Esophagus muscularis mucosa (tissue), 4 donors: ENCODE measurements at regions not wholly inside any gene's neighbourhood (a gene's known extent, or its start where the extent isn't known, plus 50 kb on each side); places are given as distances from the start of the nearest gene placed in this dataset.

Experiments
- DNase-seq: peaks from one replicate; pipeline ENCODE4 v3.0.0-alpha.2; 2017; ENCODE audit errors: extremely low spot score
- H3K27ac ChIP-seq, 4 donors: fragments of 200-600 bp; sonication (generic); replicated peaks in 1 of 4; 1 replicate in 3 of 4; 2 replicates in 1 of 4; pipeline ENCODE4 v1.5.1; 2016 to 2019; ENCODE audit warnings: mild to moderate bottlenecking in 1 of 4
- H3K27me3 ChIP-seq, 4 donors: fragments of 200-600 bp; sonication (generic); one replicate each; pipeline versions ENCODE4 v1.5.1 to v1.6.0; 2016 to 2019
- H3K36me3 ChIP-seq, 4 donors: fragments of 200-600 bp; sonication (generic); one replicate each; pipeline ENCODE4 v1.5.1; 2016 to 2019
- H3K4me1 ChIP-seq, 4 donors: fragments of 200-600 bp; sonication (generic); one replicate each; pipeline ENCODE4 v1.5.1; 2016 to 2019
- H3K4me3 ChIP-seq, 4 donors: fragments of 200-600 bp; sonication (generic); 1 replicate in 2 of 4; 2 replicates in 2 of 4; pipeline ENCODE4 v1.5.1; 2016 to 2019; ENCODE audit warnings: mild to moderate bottlenecking in 4 of 4, moderate library complexity in 1 of 4
- H3K9me3 ChIP-seq, 4 donors: fragments of 200-600 bp; sonication (generic); 1 replicate in 3 of 4; 2 replicates in 1 of 4; pipeline ENCODE4 v1.5.1; 2016 to 2019
- EP300 ChIP-seq: sonication (generic); formaldehyde crosslinking; IDR thresholded peaks from one replicate; pipeline ENCODE4 v1.6.1; 2017; ENCODE audit warnings: antibody characterized with exemption
- POLR2A ChIP-seq: fragments of 450-650 bp; IDR thresholded peaks from one replicate; pipeline ENCODE4 v1.6.1; 2017; ENCODE audit warnings: antibody characterized with exemption, moderate library complexity, mild to moderate bottlenecking, low read depth
- POLR2AphosphoS5 ChIP-seq, 2 donors: sonication (generic); formaldehyde crosslinking; IDR thresholded peaks; one replicate each; pipeline ENCODE4 v1.6.1; 2017; ENCODE audit warnings: antibody characterized with exemption in 2 of 2
- WGBS: methylation state at CpG from one replicate; pipeline ENCODE4 v1.1.5; 2018; 5-methylcytosine and 5-hydroxymethylcytosine counted together
- intact Hi-C: fragments of 100-400 bp; cut with DNase I; formaldehyde crosslinking; loops from one replicate; pipeline ENCODE4 v1.15.1; 2023
- TF ChIP-seq, protein P1 (sequence below), 3 experiments: fragments of 200-600 bp in 2 of 3; fragments of 450-650 bp in 1 of 3; sonication (generic) in 2 of 3; IDR thresholded peaks; one replicate each; pipeline ENCODE4 v1.5.1; 2017 to 2019; ENCODE audit warnings: antibody characterized with exemption in 3 of 3, mild to moderate bottlenecking in 2 of 3, moderate library complexity in 1 of 3

DNA sequence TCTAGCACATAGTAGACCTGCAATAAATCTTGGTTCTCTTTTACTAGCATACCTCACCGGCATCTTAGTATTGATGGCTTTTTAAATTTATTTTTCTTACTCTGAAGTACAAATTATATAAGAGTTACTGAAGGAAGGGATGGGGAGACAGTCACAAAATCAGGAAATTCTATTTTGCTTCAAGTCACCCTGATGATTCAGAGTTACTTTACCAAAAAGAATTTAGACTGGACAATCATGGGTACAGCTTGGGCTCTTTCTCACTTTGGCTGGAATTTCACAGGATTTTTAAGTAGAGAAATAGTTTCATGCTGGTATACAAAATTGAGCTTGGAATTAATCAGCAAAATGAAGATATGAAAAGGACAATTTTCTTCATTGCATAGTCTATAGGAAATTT, 919.2 kb downstream of the METTL15 start:
- no peak overlapping the region for H3K27ac ChIP-seq
- 79% methylated on average over 1 of the region's 1 CpG for WGBS
- TF ChIP-seq POLR2AphosphoS5 (IDR thresholded peaks at IDR 0.05): no peak
- TF ChIP-seq EP300: no peak
- TF ChIP-seq, protein P1, sequence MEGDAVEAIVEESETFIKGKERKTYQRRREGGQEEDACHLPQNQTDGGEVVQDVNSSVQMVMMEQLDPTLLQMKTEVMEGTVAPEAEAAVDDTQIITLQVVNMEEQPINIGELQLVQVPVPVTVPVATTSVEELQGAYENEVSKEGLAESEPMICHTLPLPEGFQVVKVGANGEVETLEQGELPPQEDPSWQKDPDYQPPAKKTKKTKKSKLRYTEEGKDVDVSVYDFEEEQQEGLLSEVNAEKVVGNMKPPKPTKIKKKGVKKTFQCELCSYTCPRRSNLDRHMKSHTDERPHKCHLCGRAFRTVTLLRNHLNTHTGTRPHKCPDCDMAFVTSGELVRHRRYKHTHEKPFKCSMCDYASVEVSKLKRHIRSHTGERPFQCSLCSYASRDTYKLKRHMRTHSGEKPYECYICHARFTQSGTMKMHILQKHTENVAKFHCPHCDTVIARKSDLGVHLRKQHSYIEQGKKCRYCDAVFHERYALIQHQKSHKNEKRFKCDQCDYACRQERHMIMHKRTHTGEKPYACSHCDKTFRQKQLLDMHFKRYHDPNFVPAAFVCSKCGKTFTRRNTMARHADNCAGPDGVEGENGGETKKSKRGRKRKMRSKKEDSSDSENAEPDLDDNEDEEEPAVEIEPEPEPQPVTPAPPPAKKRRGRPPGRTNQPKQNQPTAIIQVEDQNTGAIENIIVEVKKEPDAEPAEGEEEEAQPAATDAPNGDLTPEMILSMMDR (IDR thresholded peaks at IDR 0.05): no peak
- TF ChIP-seq POLR2A: no peak
- H3K27me3 ChIP-seq: no peaks in the 10 kb centered on the region
- H3K4me1 ChIP-seq: no peaks in the 10 kb centered on the region
- no peak overlapping the region for H3K4me3 ChIP-seq
- H3K9me3 ChIP-seq: peaks cover 0 to 16% (median 12%) of the 10 kb centered on the region in 4 donors
- intact Hi-C loops: no loop called here
- DNase-seq: no peak
- H3K36me3 ChIP-seq: no peaks in the 10 kb centered on the region

DNA sequence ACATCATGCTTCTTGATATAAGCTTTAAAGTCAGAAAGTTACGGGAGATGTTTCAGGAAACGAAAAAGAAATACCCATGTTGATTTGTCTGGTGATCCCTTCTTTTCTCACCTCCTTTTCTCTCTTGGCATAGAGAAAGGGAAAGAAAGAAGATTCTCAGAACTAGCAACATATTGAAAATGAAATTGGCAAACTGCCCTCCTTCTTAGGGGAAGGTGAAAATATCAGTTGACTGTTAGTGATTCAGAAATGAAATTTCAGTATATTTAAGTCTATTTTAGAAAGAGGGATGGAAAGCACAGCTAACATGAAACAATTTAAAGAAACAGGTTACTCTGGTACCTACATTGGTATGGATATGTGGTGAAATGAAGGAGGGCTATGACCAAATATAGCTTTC, 918.1 kb downstream of the METTL15 start:
- Histone ChIP-seq H3K27me3 (no peaks in the 10 kb centered on the region), H3K9me3 (peaks cover 0 to 16% (median 12%) of the 10 kb centered on the region in 4 donors), H3K27ac (no peak overlapping the region), H3K4me3 (no peak overlapping the region), H3K36me3 (no peaks in the 10 kb centered on the region), H3K4me1 (no peaks in the 10 kb centered on the region)
- WGBS: 88% methylated on average over 2 of the region's 2 CpGs
- no peak for TF ChIP-seq EP300
- TF ChIP-seq POLR2A: no peak
- TF ChIP-seq, protein P1 (IDR thresholded peaks at IDR 0.05): no peak
- TF ChIP-seq POLR2AphosphoS5 (IDR thresholded peaks at IDR 0.05): no peak
- intact Hi-C loops: no loop called here
- no peak for DNase-seq

DNA sequence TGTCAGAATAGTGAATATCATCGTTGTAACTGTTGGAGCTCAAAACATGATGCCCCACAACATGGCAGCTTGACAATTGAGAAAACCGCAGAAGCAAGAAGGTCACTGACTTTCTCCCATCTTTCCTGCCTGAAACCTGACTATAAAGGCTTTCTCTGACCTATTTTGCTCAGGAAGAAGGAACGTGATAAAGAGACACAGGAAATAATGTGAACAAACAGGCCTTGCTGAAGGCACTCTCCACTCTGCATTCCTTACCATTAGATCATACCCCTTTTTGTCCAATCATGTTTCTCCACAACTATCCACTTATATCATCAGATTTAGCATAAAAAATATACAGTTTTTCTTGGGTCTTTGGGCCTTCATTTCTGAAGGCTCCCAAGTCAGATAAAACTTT, 916.8 kb downstream of the METTL15 start:
- H3K4me1 ChIP-seq: no peaks in the 10 kb centered on the region
- DNase-seq: no peak
- TF ChIP-seq, protein P1 (IDR thresholded peaks at IDR 0.05): no peak
- H3K36me3 ChIP-seq: no peaks in the 10 kb centered on the region
- H3K4me3 ChIP-seq: no peak overlapping the region
- peaks cover 0 to 16% (median 12%) of the 10 kb centered on the region in 4 donors for H3K9me3 ChIP-seq
- WGBS: 75% methylated on average over 3 of the region's 3 CpGs
- no peaks in the 10 kb centered on the region for H3K27me3 ChIP-seq
- H3K27ac ChIP-seq: no peak overlapping the region
- intact Hi-C loops: no loop called here

DNA sequence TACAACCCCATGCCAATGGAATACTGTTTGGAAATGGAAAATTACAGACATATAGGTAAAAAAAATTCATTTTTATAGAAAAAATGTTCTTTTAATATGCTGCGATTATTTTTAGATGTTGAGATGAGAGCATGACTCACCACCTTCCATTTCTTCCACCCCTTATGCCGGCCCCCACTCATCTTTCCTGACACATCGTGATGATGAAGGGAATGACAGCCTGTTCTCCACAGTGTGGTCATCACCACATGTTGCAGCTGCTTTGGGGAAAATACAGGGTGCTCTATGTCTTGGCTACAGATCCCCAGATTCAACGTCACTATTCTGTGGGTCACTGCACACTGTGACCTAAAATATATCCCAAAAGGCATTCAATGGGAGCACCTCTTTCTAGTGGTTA, 916.2 kb downstream of the METTL15 start:
- H3K36me3 ChIP-seq: no peaks in the 10 kb centered on the region
- intact Hi-C loops: no loop called here

DNA sequence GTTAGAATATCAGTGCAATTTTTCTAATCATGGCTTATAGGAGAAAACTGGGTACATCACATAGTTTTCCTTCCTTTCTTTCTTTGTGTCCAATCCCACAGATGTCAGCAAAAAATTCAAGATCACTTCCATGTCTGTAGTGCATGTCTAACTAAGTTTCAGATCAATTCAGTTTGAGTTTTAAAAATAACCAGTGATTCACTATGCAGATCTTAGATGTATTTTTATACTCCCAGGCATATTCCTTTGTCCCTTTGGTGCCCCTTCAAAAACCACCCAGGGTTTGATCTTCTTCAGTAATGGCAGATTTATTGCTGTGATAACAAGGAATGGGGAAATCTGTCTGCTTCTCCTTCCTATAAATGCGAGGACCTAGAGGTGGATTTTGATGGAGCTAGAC, 915.6 kb downstream of the METTL15 start:
- Histone ChIP-seq H3K9me3 (peaks cover 0 to 5% (median 2%) of the 10 kb centered on the region in 4 donors), H3K4me1 (peaks cover 0 to 9% (median 0%) of the 10 kb centered on the region in 4 donors), H3K36me3 (no peaks in the 10 kb centered on the region), H3K27me3 (no peaks in the 10 kb centered on the region), H3K4me3 (no peak overlapping the region), H3K27ac (no peak overlapping the region)
- TF ChIP-seq, protein P1 (IDR thresholded peaks at IDR 0.05): no peak
- intact Hi-C loops: no loop called here
- no peak for DNase-seq
- WGBS: 88% methylated on average over 1 of the region's 1 CpG

More for the DNA sequence above, 916.2 kb downstream of the METTL15 start:
- WGBS: 77% methylated on average over 4 of the region's 4 CpGs
- Histone ChIP-seq H3K4me1 (peaks cover 0 to 3% (median 0%) of the 10 kb centered on the region in 4 donors), H3K27me3 (no peaks in the 10 kb centered on the region), H3K4me3 (no peak overlapping the region), H3K9me3 (peaks cover 0 to 11% (median 7%) of the 10 kb centered on the region in 4 donors), H3K27ac (no peak overlapping the region)
- DNase-seq: no peak
- TF ChIP-seq POLR2AphosphoS5 (IDR thresholded peaks at IDR 0.05) (no peak), POLR2A (no peak), EP300 (no peak)
- TF ChIP-seq, protein P1 (IDR thresholded peaks at IDR 0.05): no peak
